Ascending aorta (tissue), 2 donors: ENCODE measurements at regions not wholly inside any gene's neighbourhood (a gene's known extent, or its start where the extent isn't known, plus 50 kb on each side); places are given as distances from the start of the nearest gene placed in this dataset.

Source experiments
- DNase-seq, 2 donors: peaks; one replicate each; pipeline ENCODE4 v3.0.0-alpha.2; 2019; ENCODE audit warnings: low spot score in 2 of 2
- H3K27ac ChIP-seq, 2 donors: fragments of 200-600 bp; sonication (generic); one replicate each; pipeline ENCODE4 v1.5.1; 2016 to 2017; ENCODE audit warnings: mild to moderate bottlenecking in 1 of 2
- H3K27me3 ChIP-seq: fragments of 200-600 bp; sonication (generic); one replicate; pipeline ENCODE4 v1.5.1; 2017
- H3K36me3 ChIP-seq, 2 donors: fragments of 200-600 bp; sonication (generic); one replicate each; pipeline ENCODE4 v1.5.1; 2016
- H3K4me1 ChIP-seq, 2 donors: fragments of 200-600 bp; sonication (generic); one replicate each; pipeline ENCODE4 v1.5.1; 2016 to 2017; ENCODE audit warnings: mild to moderate bottlenecking in 1 of 2
- H3K4me3 ChIP-seq, 2 donors: fragments of 200-600 bp; sonication (generic); one replicate each; pipeline ENCODE4 v1.5.1; 2016 to 2017; ENCODE audit warnings: mild to moderate bottlenecking in 1 of 2
- H3K9me3 ChIP-seq, 2 donors: fragments of 200-600 bp; sonication (generic); one replicate each; pipeline ENCODE4 v1.5.1; 2016
- intact Hi-C: fragments of 100-400 bp; cut with DNase I; formaldehyde crosslinking; loops from one replicate; pipeline ENCODE4 v1.15.1; 2023
- TF ChIP-seq, protein P1 (sequence below), 3 experiments: fragments of 200-600 bp in 2 of 3; fragments of 450-650 bp in 1 of 3; sonication (generic) in 2 of 3; IDR thresholded peaks; one replicate each; pipeline ENCODE4 v1.5.1; 2016 to 2019; ENCODE audit warnings: antibody characterized with exemption in 3 of 3, mild to moderate bottlenecking in 1 of 3, moderate library complexity in 1 of 3

DNA sequence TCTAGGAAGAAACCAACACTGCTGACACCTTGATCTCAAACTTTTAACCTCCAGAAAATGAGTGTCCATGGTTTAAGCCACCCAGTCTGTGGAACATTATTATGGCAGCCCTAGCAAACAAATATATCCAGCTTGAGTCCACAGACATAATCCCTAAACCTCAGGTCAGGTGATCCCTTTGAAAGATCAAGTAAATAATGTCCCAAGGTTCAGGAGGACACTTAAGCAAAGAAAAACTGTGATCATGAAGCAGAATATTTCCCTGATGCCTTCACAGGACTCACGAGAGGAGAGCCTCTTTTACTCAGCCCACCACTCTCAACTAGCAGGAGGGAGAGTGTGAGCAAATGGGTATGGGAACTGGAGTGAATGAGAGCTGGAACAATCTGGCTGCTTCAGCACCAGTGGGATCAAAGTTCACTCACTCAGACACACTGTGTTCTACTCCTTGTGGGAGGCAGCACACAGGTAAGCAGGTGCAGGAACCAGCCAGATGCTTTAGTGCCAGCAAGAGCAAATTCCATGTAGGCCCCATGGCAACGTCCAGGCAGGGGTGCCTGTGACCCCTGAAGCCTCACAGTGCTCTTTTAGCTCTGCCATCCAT lies 608.4 kb downstream of the RAB28 start:
- Histone ChIP-seq H3K9me3 (no peaks in the 10 kb centered on the region), H3K27ac (no peak overlapping the region), H3K4me3 (no peak overlapping the region), H3K4me1 (no peaks in the 10 kb centered on the region), H3K27me3 (no peaks in the 10 kb centered on the region), H3K36me3 (no peaks in the 10 kb centered on the region)
- DNase-seq = no peak
- TF ChIP-seq, protein P1, sequence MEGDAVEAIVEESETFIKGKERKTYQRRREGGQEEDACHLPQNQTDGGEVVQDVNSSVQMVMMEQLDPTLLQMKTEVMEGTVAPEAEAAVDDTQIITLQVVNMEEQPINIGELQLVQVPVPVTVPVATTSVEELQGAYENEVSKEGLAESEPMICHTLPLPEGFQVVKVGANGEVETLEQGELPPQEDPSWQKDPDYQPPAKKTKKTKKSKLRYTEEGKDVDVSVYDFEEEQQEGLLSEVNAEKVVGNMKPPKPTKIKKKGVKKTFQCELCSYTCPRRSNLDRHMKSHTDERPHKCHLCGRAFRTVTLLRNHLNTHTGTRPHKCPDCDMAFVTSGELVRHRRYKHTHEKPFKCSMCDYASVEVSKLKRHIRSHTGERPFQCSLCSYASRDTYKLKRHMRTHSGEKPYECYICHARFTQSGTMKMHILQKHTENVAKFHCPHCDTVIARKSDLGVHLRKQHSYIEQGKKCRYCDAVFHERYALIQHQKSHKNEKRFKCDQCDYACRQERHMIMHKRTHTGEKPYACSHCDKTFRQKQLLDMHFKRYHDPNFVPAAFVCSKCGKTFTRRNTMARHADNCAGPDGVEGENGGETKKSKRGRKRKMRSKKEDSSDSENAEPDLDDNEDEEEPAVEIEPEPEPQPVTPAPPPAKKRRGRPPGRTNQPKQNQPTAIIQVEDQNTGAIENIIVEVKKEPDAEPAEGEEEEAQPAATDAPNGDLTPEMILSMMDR (IDR thresholded peaks at IDR 0.05) = no peak
- intact Hi-C loops = no loop called here

DNA sequence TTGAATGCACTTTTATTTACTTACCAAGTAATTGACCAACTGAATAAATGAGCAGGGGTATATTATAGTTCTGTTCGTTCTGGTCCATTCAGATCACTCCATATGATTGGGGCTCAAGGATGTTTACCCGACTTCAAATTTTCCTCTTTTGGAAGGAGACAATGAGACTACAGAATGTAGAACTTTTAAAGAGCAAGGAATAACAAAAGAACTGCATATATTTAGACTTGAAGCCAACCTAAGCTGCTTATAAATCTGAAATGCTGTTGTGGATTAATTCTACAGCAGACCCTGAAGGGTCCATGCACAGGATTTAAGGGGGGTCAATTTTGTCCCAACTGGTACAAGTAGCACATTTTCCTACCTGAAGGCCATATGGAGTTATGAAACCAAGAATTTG lies 610.8 kb downstream of the RAB28 start:
- no peak overlapping the region for H3K27ac ChIP-seq
- H3K27me3 ChIP-seq = no peaks in the 10 kb centered on the region
- TF ChIP-seq, protein P1 (IDR thresholded peaks at IDR 0.05) = no peak
- no peak for DNase-seq
- no peaks in the 10 kb centered on the region for H3K36me3 ChIP-seq
- H3K4me3 ChIP-seq = no peak overlapping the region
- peaks cover 0 to 7% of the 10 kb centered on the region in 2 donors for H3K9me3 ChIP-seq
- intact Hi-C loops = no loop called here
- H3K4me1 ChIP-seq = no peaks in the 10 kb centered on the region

DNA sequence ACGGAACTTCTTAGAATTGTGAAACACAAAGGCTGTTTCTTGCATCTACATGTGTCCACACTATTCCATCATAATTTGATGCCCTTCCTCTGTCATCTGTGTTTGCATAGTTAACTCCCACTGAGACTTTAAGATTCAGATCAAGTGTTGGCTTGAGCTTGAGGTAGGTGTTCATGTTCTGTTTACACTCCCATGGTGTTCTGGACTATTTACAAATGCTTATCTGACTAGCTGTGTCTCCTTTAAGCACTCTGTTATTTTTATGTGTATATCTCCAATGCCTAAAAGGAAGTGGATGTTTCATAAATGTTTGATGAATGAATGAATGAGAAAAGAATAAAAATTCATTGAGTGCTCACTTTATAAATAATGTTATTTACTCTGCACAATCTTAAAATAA lies 622.7 kb downstream of the RAB28 start:
- no peak for DNase-seq
- Histone ChIP-seq H3K4me1 (no peaks in the 10 kb centered on the region), H3K27ac (no peak overlapping the region), H3K27me3 (no peaks in the 10 kb centered on the region), H3K9me3 (no peaks in the 10 kb centered on the region), H3K36me3 (no peaks in the 10 kb centered on the region), H3K4me3 (no peak overlapping the region)
- TF ChIP-seq, protein P1 (IDR thresholded peaks at IDR 0.05) = no peak
- intact Hi-C loops = no loop called here

DNA sequence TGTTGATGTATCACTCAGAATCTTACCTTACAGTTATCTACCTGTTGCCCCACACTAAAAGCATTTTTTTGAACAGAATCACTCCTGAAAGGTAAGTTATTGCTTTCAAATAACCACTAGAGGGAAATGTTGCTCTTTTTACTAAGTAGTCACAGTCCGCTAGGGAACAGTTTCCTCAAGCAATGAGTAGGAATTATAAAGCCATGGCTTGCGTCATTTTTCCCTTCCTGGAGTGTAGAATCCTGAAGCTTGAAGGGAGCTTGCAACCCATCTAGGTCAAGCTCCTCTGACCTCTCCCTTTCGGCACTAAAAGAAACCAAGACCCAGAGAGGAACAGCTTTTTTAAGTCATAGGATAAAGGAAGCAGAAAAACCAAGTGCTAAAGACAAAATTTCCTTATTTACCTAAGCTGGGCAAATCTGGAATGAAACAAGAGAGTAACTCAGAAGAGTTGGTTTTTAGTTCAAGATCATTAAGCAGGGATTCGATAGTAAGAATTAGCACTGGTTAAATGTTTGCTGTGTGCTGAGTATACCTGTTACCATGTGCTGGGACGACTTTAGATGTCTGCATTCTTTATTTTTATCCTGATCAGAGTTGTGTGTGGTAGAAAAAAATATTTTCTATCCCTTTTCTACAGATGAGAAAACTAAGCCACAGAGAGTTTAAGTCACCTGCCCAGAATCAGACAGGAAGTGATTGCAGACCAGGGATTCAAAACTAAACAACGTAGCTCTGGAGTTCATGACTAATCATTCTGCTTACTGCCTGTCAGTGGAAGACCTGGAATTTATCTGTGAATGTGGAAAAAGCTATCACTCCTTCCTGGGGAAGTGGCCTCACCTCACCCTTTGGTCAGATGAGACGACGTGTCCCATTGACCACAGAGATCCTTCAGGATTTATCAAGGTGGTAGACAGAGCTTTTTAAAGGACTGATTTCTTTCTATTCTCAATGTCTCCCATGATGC lies 631.5 kb downstream of the RAB28 start:
- TF ChIP-seq, protein P1 (IDR thresholded peaks at IDR 0.05) = peak; percentile 29 to 69 (median 56)
- Histone ChIP-seq H3K27ac (no peak overlapping the region), H3K9me3 (no peaks in the 10 kb centered on the region), H3K27me3 (no peaks in the 10 kb centered on the region), H3K4me1 (peaks cover 0 to 2% of the 10 kb centered on the region in 2 donors), H3K4me3 (no peak overlapping the region), H3K36me3 (no peaks in the 10 kb centered on the region)
- intact Hi-C loops = loop anchor here (1.0 to 5.0 kb wide), 2 partner anchors 630 to 697 kb away; partner anchors contain the start of gene RAB28
- DNase-seq = no peak

DNA sequence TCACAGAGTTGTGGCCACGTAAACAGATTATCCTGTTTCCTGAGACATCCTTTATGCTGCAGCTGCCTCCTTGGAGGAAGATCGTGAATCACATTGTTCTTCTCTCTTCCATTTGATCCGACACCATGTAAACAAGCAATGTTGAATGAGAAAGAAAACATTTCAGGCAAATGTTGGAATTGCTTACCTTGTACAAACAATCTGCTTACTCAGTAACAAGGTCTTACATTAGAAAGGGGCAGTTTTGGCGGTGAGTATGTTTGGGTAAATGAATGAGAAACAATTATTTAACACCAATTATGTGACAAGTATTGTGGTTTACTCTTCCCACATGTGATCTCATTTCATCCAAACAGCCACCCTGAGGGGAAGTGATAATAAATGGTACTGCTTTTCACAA lies 637.8 kb downstream of the RAB28 start:
- intact Hi-C loops = no loop called here
- H3K36me3 ChIP-seq = no peaks in the 10 kb centered on the region
- TF ChIP-seq, protein P1 (IDR thresholded peaks at IDR 0.05) = no peak
- H3K27ac ChIP-seq = no peak overlapping the region
- no peaks in the 10 kb centered on the region for H3K27me3 ChIP-seq
- H3K9me3 ChIP-seq = no peaks in the 10 kb centered on the region
- no peak for DNase-seq
- H3K4me1 ChIP-seq = no peaks in the 10 kb centered on the region
- no peak overlapping the region for H3K4me3 ChIP-seq
